ENCODE measurements at regions not wholly inside any gene's neighbourhood (a gene's known extent, or its start where the extent isn't known, plus 50 kb on each side); places are given as distances from the start of the nearest gene placed in this dataset.

DNA sequence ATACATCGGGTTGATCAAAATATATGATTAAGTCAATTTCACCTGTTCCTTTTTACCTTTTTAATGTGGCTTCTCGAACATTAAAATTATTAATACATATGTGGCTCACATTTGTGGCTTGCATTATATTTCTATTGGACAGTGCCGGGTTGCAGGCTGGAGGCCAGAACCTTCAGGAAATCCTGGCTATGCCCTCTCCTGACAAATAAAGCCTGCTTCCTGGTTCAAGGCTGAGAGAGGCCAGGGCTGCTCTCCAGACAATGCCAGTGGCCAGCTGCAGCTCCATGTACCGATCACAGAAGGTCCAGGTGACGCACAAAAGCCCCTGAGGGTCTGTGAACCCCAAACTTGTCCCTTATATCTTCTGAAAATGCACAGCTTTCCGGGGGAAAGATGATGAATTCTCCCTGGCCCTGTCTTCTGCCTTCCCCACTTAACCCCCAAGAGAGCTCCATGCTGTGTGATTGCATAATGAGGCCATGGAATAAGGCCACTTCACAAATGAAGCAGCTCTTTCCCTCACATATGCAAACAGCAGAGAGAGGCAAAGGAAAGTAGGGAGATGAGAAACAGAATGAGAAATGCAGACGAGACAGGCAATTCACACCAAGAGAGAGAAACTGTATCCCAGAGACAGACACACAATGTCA, 241.2 kb downstream of the BCOR start:
- ATAC-seq (ENCODE audit: low FRiP score): no peak
- DNase-seq (ENCODE audit: low spot score): no peak
- TF ChIP-seq CTCF (IDR thresholded peaks at IDR 0.05): no peak

GRCh38 chrX:39857780-39858179, 240.0 kb downstream of the BCOR start:
- no peak for TF ChIP-seq CTCF (IDR thresholded peaks at IDR 0.05)
- DNase-seq (ENCODE audit: low spot score) (no peak), ATAC-seq (ENCODE audit: low FRiP score) (no peak)

GRCh38 chrX:39859991-39860861, 237.5 kb downstream of the BCOR start:
- ATAC-seq (ENCODE audit: low FRiP score) (no peak), DNase-seq (ENCODE audit: low spot score) (no peak)
- no peak for TF ChIP-seq CTCF (IDR thresholded peaks at IDR 0.05)

DNA sequence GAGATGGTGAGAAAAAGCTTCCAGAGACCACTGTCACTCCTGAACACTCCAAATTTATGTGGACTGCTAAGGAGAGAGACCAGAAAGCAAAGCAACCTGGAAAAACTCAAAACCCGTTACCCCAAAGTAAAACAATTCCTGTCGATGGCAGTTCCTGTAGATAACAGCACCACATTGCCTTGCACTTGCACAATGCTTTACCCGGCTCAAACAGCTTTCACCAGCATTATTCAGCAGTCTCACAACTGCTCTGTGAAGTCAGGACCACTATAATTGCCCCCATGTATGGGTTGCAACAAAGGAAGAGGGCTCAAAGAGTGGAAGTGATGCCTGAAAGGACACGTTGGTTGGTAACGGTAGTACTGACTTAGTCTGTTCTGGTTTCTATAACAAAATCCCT, 234.8 kb downstream of the BCOR start:
- no peak for DNase-seq (ENCODE audit: low spot score)
- no peak for TF ChIP-seq CTCF (IDR thresholded peaks at IDR 0.05)

GRCh38 chrX:39866229-39866628, 231.5 kb downstream of the BCOR start:
- ATAC-seq (ENCODE audit: low FRiP score) (no peak), DNase-seq (ENCODE audit: low spot score) (no peak)

More for the DNA sequence above, 234.8 kb downstream of the BCOR start:
- ATAC-seq (ENCODE audit: low FRiP score): no peak

GRCh38 chrX:39869846-39870601, 227.7 kb downstream of the BCOR start:
- ATAC-seq (ENCODE audit: low FRiP score) (no peak), DNase-seq (ENCODE audit: low spot score) (no peak)
- no peak for TF ChIP-seq CTCF (IDR thresholded peaks at IDR 0.05)

More at GRCh38 chrX:39866229-39866628, 231.5 kb downstream of the BCOR start:
- no peak for TF ChIP-seq CTCF (IDR thresholded peaks at IDR 0.05)
